ENCODE measurements at regions not wholly inside any gene's neighbourhood (a gene's known extent, or its start where the extent isn't known, plus 50 kb on each side); places are given as distances from the start of the nearest gene placed in this dataset.

- Histone ChIP-seq H3K9me3 (replicated peaks in 1 of 3) (no peaks in the 10 kb centered on the region), H3K36me3 (replicated peaks in 1 of 2) (no peaks in the 10 kb centered on the region), H3K4me1 (replicated peaks in 1 of 2) (no peaks in the 10 kb centered on the region), H3K27ac (no peak overlapping the region), H3K27me3 (peaks cover 15% of the 10 kb centered on the region), H3K4me3 (no peak overlapping the region)
- TF ChIP-seq CTCF (IDR thresholded peaks at IDR 0.05) (no peak), POLR2A (IDR thresholded peaks at IDR 0.05) (no peak)
- no peak for DNase-seq
- WGBS, 4 donors: 61 to 70% (median 67%) methylated on average over 7 of the region's 7 CpGs
- intact Hi-C loops (cut with DNase I): no loop called here
Measured at GRCh38 chr1:217921126-217921904, 290.2 kb downstream of the SPATA17 start.

- Histone ChIP-seq H3K4me3 (no peak overlapping the region), H3K9me3 (replicated peaks in 1 of 3) (no peaks in the 10 kb centered on the region), H3K27ac (no peak overlapping the region), H3K27me3 (peaks cover 15% of the 10 kb centered on the region), H3K4me1 (replicated peaks in 1 of 2) (no peaks in the 10 kb centered on the region), H3K36me3 (replicated peaks in 1 of 2) (no peaks in the 10 kb centered on the region)
- TF ChIP-seq CTCF (IDR thresholded peaks at IDR 0.05): no peak
- no peak for TF ChIP-seq POLR2A (IDR thresholded peaks at IDR 0.05)
- 14 to 20% (median 14%) methylated on average over 17 to 36 of the region's 36 CpGs for WGBS, 4 donors
- DNase-seq: no peak
- intact Hi-C loops (cut with DNase I): no loop called here
Measured at GRCh38 chr1:217924924-217925323, 293.8 kb downstream of the SPATA17 start.

DNA sequence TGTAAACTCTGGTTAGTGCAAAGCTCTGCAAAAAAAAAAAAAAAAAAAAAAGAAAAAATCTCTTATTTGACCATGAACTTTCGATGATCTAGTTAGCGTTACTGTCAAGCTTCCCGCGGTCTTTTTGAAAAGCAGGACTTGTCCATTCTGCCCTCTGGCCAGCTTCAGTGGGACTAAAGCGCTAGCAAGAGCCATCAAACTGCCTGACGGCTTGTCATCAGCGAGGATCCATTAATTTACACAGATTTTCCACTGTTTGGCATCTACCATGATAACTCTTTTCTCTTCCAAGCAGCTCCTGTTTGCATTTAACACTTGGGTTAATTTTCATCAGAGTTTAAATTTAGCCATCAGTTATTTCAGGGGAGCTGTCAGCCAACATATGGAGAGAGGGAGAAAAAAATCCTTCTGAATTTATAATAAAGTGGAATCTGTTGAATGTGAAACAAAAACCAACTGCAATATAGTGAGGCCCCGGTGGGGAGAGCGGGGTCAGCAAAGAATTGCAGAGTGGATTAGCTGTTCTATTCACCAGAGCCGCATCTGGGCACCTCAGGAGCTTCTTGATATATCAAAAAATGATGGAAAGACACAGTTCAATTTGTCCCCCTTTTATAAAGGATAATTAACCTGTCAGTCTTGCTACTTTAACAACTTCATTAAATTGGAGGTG is 298.2 kb downstream of the SPATA17 start:
- H3K4me3 ChIP-seq: no peak overlapping the region
- H3K27ac ChIP-seq: no peak overlapping the region
- H3K36me3 ChIP-seq (replicated peaks in 1 of 2): no peaks in the 10 kb centered on the region
- H3K9me3 ChIP-seq (replicated peaks in 1 of 3): no peaks in the 10 kb centered on the region
- intact Hi-C loops (cut with DNase I): no loop called here
- H3K27me3 ChIP-seq: peaks cover 7% of the 10 kb centered on the region
- TF ChIP-seq CTCF (IDR thresholded peaks at IDR 0.05): no peak
- no peak for TF ChIP-seq POLR2A (IDR thresholded peaks at IDR 0.05)
- no peaks in the 10 kb centered on the region for H3K4me1 ChIP-seq (replicated peaks in 1 of 2)
- 40 to 52% (median 45%) methylated on average over 10 of the region's 10 CpGs for WGBS, 4 donors
- DNase-seq: peak in 2 of 7 donors; percentile 11 to 21

- 70 to 88% (median 80%) methylated on average over 5 of the region's 5 CpGs for WGBS, 4 donors
- Histone ChIP-seq H3K4me3 (no peak overlapping the region), H3K36me3 (replicated peaks in 1 of 2) (no peaks in the 10 kb centered on the region), H3K9me3 (replicated peaks in 1 of 3) (no peaks in the 10 kb centered on the region), H3K27me3 (no peaks in the 10 kb centered on the region), H3K27ac (no peak overlapping the region), H3K4me1 (replicated peaks in 1 of 2) (no peaks in the 10 kb centered on the region)
- DNase-seq: no peak
- intact Hi-C loops (cut with DNase I): no loop called here
- no peak for TF ChIP-seq CTCF (IDR thresholded peaks at IDR 0.05)
- TF ChIP-seq POLR2A (IDR thresholded peaks at IDR 0.05): no peak
Measured at GRCh38 chr1:217943361-217943760, 312.2 kb downstream of the SPATA17 start.

Data from adrenal gland (tissue), 9 donors.